NB4 (cell line): ENCODE measurements at regions not wholly inside any gene's neighbourhood (a gene's known extent, or its start where the extent isn't known, plus 50 kb on each side); places are given as distances from the start of the nearest gene placed in this dataset.

Experiments used
- MAX ChIP-seq: IDR thresholded peaks from 2 replicates; pipeline ENCODE4 v1.6.1; 2011; ENCODE audit warnings: low read depth, low read length
- MYC ChIP-seq: IDR thresholded peaks from 2 replicates; pipeline ENCODE4 v1.6.1; 2011; ENCODE audit warnings: low read depth, low read length
- POLR2A ChIP-seq: IDR thresholded peaks from 2 replicates; pipeline ENCODE4 v1.6.1; 2011; ENCODE audit warnings: mild to moderate bottlenecking; ENCODE audit not compliant: insufficient read length; ENCODE audit errors: extremely low read depth
- TF ChIP-seq, protein P1 (sequence below): IDR thresholded peaks from one replicate; pipeline ENCODE4 v1.5.1; 2012; ENCODE audit warnings: low read depth, low read length

DNA sequence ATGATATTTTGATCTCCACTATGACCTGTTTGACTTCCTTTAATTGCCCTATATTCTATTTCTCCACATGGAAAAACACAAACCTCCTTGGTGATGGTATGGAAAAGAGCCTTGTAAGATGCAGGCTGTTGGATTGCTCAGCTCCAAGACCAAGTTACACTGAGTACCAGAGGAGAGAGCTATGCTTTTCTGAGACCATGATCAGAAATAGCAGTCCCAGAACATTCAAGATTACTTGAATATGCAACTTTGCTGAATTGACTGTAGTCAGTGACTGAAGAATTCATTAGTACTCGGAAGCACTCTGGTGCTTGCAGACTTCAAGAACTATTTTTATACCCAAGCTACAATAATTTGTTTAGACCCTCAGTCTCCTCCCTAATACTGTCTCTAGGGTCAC lies 310.6 kb upstream of the FSIP2 start:
- TF ChIP-seq POLR2A (no peak), MAX (no peak), MYC (no peak)
- TF ChIP-seq, protein P1, sequence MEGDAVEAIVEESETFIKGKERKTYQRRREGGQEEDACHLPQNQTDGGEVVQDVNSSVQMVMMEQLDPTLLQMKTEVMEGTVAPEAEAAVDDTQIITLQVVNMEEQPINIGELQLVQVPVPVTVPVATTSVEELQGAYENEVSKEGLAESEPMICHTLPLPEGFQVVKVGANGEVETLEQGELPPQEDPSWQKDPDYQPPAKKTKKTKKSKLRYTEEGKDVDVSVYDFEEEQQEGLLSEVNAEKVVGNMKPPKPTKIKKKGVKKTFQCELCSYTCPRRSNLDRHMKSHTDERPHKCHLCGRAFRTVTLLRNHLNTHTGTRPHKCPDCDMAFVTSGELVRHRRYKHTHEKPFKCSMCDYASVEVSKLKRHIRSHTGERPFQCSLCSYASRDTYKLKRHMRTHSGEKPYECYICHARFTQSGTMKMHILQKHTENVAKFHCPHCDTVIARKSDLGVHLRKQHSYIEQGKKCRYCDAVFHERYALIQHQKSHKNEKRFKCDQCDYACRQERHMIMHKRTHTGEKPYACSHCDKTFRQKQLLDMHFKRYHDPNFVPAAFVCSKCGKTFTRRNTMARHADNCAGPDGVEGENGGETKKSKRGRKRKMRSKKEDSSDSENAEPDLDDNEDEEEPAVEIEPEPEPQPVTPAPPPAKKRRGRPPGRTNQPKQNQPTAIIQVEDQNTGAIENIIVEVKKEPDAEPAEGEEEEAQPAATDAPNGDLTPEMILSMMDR, result no peak
